ENCODE measurements at regions not wholly inside any gene's neighbourhood (a gene's known extent, or its start where the extent isn't known, plus 50 kb on each side); places are given as distances from the start of the nearest gene placed in this dataset.

GRCh38 chr6:81380718-81381338 is 371.7 kb downstream of the TENT5A start:
- TF ChIP-seq CTCF (conservative IDR thresholded peaks at IDR 0.05; ENCODE audit: low read depth, low read length) (no peak), EZH2 (IDR thresholded peaks at IDR 0.05; ENCODE audit: borderline replicate concordance, low read depth, low read length, poor library complexity, severe bottlenecking) (no peak)
- ChIA-PET CTCF (no interaction called here), POLR2A (ENCODE audit: low non-redundant PET) (no interaction called here)
- Histone ChIP-seq H3K9me3 (ENCODE audit: low read depth, low read length, poor library complexity, severe bottlenecking) (no peaks in the 10 kb centered on the region), H3K4me1 (ENCODE audit: insufficient read depth, low read length, poor library complexity, severe bottlenecking) (peaks cover 10% of the 10 kb centered on the region), H3K27me3 (replicated peaks; ENCODE audit: insufficient read depth, low read depth, low read length, poor library complexity) (no peaks in the 10 kb centered on the region), H3K36me3 (ENCODE audit: insufficient read depth, low read length, poor library complexity, severe bottlenecking) (no peaks in the 10 kb centered on the region), H3K4me3 (ENCODE audit: low read depth, low read length, poor library complexity, severe bottlenecking) (no peak overlapping the region), H3K27ac (ENCODE audit: low read depth, low read length, poor library complexity, severe bottlenecking) (no peak overlapping the region)
- DNase-seq (ENCODE audit: low spot score), result no peak
- intact Hi-C loops (cut with micrococcal nuclease; ENCODE audit: unreplicated experiment), result no loop called here
- no TSS peak for BruUV-seq (replicated peaks)

DNA sequence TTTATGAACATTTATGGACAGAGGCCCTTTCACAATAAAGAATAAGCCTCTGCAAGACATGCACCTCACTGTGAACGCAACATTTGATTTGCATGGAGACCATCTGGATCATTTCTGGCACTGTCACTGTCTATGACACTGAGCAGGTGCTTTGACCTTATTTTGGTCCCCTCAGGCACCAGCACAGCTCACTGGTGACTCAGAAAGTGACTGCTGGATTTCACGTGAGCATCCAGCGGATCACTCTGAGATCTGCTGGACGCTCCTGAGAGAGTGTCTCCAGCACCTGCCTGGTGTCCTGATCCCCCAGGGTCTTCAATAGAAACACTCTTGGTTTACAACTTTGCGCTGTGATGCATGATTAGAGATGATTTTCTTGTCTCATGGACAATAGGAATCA is 375.7 kb downstream of the TENT5A start:
- intact Hi-C loops (cut with micrococcal nuclease; ENCODE audit: unreplicated experiment), result no loop called here
- DNase-seq (ENCODE audit: low spot score), result no peak
- CTCF ChIA-PET, result no interaction called here
- Histone ChIP-seq H3K4me1 (ENCODE audit: insufficient read depth, low read length, poor library complexity, severe bottlenecking) (no peaks in the 10 kb centered on the region), H3K9me3 (ENCODE audit: low read depth, low read length, poor library complexity, severe bottlenecking) (no peaks in the 10 kb centered on the region), H3K27ac (ENCODE audit: low read depth, low read length, poor library complexity, severe bottlenecking) (no peak overlapping the region), H3K4me3 (ENCODE audit: low read depth, low read length, poor library complexity, severe bottlenecking) (no peak overlapping the region), H3K36me3 (ENCODE audit: insufficient read depth, low read length, poor library complexity, severe bottlenecking) (no peaks in the 10 kb centered on the region), H3K27me3 (replicated peaks; ENCODE audit: insufficient read depth, low read depth, low read length, poor library complexity) (no peaks in the 10 kb centered on the region)
- POLR2A ChIA-PET (ENCODE audit: low non-redundant PET), result no interaction called here
- no TSS peak for BruUV-seq (replicated peaks)
- no peak for TF ChIP-seq CTCF (conservative IDR thresholded peaks at IDR 0.05; ENCODE audit: low read depth, low read length)
- no peak for TF ChIP-seq EZH2 (IDR thresholded peaks at IDR 0.05; ENCODE audit: borderline replicate concordance, low read depth, low read length, poor library complexity, severe bottlenecking)

DNA sequence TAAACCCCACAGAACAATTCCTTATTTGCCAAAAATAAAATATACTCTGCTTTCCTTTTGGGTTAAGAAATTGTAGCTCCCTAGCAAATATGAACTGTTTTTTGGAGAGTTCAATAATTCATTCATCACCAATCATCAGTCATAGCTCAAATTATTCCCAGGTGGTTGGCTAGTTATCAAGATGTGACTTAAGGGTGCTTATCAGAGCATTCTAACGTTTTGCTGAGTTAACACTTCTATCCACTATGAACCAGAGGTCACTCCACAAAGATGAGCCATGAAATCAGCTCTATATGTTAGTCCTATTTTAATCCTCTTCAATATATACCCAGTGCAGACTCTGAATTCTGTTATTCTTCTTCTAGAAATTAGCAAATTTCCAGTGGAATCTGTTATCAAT is 379.1 kb downstream of the TENT5A start:
- Histone ChIP-seq H3K36me3 (ENCODE audit: insufficient read depth, low read length, poor library complexity, severe bottlenecking) (no peaks in the 10 kb centered on the region), H3K4me1 (ENCODE audit: insufficient read depth, low read length, poor library complexity, severe bottlenecking) (no peaks in the 10 kb centered on the region), H3K9me3 (ENCODE audit: low read depth, low read length, poor library complexity, severe bottlenecking) (no peaks in the 10 kb centered on the region), H3K27ac (ENCODE audit: low read depth, low read length, poor library complexity, severe bottlenecking) (no peak overlapping the region), H3K4me3 (ENCODE audit: low read depth, low read length, poor library complexity, severe bottlenecking) (no peak overlapping the region), H3K27me3 (replicated peaks; ENCODE audit: insufficient read depth, low read depth, low read length, poor library complexity) (no peaks in the 10 kb centered on the region)
- TF ChIP-seq EZH2 (IDR thresholded peaks at IDR 0.05; ENCODE audit: borderline replicate concordance, low read depth, low read length, poor library complexity, severe bottlenecking) (no peak), CTCF (conservative IDR thresholded peaks at IDR 0.05; ENCODE audit: low read depth, low read length) (no peak)
- no peak for DNase-seq (ENCODE audit: low spot score)
- intact Hi-C loops (cut with micrococcal nuclease; ENCODE audit: unreplicated experiment), result no loop called here
- BruUV-seq (replicated peaks), result no TSS peak
- POLR2A ChIA-PET (ENCODE audit: low non-redundant PET), result no interaction called here
- CTCF ChIA-PET, result no interaction called here
